NCI-H69 (cell line): ENCODE measurements at regions not wholly inside any gene's neighbourhood (a gene's known extent, or its start where the extent isn't known, plus 50 kb on each side); places are given as distances from the start of the nearest gene placed in this dataset.

Source experiments
- DNase-seq: peaks from one replicate; lab custom pipeline; 2025; lab: John Stamatoyannopoulos, UW

DNA sequence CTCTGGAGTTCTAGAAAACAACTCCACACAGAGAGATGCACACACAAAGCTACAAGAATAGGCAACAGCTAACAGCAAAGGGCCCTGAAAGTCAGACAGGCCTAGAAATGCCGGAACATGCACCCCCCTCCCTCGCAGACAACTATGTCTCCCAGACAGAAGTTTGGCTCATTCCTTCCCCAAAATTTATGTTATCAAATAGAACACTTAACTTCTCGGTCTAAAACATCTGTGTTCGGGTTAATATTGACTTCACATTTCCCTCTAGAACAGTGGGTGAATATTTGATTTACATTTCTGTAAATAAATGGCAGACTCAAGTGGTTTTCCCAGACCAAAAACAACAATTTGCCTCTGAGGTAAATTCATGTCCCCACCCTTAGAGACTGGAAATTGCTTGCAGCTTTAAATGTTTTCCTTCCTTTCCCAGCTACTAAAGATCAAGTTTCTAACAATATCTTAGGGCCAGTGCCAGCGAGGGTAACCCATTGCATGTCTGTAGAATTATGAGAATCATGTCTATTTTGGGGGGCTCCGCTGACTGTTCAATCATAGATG, 92.5 kb upstream of the INHBA start:
- DNase-seq = no peak

DNA sequence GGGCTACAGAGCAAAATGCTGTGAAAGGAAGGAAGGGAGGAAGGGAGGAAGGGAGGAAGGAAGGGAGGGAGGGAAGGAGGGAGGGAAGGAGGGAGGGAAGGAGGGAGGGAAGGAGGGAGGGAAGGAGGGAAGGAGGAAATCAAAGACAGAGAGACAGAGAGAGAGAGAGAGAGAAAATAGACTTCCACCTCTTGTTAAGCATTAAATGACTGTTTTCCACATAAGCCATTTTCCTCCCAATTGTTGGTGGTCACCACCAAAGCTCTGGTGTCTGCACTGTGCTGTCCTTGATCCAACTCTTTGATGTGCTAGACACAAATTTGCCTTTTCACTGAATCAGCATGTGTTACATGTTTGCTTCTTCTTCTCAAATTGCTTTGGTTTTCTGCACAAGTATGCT, 90.7 kb upstream of the INHBA start:
- DNase-seq = no peak

DNA sequence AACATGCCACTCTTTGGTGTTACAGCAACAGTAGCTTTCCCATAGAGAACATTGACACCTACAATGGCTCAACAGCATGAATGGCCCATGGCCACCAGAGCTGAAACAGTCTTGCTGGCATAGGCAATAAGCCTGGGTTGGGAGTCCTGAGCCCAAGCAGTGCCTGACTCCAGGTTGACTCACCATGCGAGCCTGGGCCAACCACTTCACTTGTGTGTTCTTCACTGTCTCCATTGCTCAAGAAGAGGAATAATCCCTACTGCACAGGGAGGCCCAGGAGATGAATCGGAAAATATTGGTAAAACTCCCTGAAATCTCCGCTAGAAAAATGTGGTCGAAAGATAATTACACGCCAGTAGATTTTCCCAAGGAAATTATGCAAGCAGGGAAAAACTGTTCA, 89.2 kb upstream of the INHBA start:
- DNase-seq = no peak

DNA sequence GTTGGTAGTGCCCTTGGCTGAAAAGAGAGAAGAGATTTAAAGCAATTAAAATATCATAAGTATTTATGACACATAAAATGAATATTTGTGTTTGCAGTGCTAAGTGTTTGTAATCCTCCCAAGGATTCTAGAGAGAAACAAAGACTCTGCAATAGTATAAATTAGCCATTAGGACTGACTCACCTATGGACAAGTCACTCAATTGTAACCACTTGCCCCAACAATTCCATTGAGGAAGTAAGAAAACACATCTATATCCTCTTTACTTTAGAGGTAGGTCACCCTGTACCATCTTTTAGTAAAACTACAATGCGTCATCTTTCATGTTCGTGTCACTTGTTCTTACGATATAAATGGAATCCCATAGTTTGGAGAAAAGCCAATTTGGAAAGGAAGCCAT, 85.7 kb upstream of the INHBA start:
- no peak for DNase-seq

DNA sequence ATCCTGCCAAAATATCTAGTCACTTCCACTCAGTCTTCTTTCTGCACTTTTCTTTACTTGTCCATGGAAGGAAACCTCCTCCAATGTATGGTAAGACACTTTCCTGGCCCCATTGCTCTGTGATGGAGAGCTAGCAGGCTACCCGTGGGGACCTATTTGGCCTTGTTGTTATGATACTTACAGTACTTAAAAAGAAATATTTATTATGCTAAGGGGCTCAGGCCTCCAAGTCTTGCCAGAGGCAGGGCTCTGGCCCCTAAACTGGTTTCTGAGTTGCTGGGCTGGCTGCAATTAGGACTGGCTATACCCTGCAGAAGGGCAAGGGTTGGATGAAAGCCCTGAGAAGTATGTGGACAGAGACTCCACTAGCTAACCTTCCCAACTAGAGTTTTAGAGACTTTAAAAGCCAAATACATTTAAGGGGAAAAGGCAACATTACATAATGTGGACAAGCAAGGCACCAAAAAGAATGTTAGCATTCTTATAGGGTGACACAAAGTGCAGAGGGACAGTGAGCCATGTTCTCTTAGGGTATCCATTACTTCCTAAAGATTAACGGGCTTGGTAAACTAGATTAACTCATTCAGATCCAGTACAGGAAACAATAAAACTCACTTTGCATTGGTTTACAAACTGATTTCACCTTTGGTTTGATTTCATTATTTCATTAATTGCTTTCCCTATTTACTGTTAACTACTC, 84.9 kb upstream of the INHBA start:
- no peak for DNase-seq

DNA sequence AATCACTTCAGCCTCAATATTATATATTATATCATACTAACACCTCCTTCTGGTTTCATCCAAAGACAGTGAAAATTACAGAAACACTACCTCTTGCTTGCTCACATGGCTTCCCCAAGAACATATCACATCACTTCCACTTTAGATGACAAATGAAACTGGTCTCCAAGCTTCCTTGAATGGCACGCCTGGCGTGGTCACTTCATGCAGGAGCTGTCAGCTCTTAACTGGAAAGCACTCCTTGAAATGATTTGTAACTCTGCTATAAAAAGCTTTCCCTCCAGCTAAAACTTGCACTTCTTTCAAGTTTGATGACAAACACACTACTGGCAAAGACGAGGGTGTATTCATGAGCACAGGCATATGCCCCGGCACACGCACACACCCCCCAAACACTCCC, 84.1 kb upstream of the INHBA start:
- no peak for DNase-seq

DNA sequence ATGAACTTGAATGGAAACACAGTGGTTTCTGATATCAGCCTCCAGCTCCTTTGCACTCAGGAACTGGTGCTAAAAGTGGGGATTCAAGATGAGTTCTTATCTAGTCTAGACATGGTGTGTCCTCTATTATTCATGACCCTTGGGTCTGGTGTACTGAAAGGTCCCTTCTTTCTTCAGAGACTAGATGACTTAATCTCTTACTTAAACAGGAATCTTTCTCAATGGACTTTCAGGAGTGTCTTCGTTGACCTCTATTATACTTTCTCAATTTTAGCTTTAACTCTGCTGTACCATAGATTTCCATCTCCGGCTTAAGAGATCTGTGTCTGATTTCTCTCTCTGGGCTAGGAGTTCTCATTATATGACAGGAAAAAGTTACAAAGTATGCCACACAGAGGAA, 83.5 kb upstream of the INHBA start:
- no peak for DNase-seq

DNA sequence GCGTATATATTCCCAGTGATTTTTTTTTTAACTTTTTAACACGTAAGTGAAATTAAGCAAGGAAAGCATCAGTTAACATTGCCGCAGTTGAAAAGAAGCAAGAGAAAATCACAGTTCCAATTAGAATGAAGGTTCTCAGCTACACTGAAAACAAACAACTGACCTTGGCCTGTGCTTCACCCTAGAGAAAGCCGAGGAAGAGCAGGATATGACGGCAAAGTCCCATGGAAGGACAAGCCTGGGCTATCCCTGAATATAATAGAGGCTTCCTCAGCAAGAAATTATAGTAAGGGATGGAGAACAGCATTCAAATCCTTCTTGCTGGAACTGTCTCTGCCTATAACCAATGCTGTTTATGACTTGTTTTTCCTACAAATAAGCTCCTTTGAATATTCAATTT, 83.0 kb upstream of the INHBA start:
- no peak for DNase-seq

DNA sequence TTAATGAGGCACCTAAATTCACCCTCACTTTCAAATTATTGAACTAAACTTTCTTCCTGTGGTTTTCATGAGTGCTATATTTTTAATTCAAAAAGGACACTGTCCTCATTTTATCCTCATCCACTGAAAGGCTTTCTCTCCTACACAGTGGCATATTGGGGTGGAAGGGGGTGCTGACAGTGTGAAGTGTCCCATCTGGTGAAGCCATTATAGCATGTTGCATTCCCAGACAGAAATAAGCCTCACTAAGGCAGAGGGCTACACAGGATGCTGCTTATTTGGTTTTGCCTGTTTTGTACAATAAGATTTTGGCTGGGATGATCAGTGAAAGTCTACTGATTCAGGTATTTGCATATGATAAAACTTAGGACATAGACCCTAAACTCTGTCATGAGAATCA, 82.4 kb upstream of the INHBA start:
- DNase-seq = no peak

DNA sequence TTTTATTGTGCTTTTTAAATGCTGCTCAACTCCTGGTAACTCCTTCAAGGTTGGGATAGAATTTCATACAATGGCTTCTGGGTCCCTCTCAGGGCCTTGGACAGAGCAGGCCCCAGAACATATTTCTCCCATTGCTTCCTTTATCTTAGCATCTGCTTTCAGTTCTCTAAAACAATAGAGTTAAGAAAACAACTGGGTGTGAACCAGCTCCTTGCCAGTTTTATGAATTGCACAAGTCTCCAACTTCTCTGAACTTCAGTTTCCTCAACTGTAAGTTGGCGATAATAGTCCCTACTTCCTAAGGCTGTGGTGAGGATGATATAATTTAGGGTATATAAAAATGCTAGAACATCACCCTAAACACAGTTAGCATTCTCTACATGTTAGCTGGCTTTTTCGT, 77.0 kb upstream of the INHBA start:
- DNase-seq = no peak

DNA sequence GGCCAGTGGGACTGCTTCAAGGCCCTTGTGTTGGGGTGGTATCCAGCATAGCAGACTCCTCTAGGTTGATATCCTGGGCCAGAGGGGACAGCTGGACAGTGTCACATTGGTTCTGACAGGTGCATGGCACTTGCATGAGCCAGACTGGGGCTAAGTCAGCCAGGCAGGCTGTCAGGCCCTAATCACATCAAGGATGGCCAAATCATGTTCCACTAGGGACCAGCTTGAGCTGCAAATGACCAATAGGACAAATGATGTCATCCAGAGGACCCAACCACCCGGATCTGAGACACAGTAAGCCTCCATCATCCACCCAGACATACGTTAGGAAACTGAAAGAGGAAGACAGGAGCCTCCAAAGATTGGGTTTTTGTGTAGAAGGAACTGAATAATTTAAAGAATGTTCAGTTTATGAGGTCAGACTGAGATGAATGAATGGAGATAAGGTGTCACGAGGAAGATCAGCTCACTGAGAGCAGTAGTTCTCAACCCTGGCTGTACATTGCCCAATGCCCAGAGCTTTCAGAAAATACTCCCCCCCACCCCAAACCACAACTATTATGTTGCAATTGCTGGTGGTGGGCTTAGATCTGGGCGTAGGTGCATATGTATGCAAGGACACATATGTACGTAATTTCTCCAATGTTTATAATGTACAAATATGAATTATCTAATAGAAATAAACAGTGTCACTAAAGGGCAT, 75.2 kb upstream of the INHBA start:
- no peak for DNase-seq

DNA sequence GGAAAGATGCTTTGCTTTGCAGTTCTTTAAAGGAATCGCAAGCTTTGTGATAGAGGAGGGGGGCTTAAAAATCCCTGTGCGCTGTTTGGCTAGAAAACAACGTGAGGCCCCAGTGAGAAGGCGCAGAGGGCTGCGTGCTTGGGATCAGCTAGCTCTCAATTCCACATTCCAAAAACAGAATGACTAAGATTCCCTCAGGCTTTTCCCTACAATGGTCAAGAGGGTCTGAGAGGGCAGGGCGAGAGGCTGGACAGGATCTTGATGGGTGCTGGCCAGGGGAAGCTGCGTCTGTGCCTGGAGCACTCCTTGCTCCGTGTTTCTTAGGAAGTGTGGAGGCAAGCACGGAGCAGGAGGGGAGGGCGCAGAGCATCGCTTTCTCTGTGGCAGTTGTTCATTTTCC, 72.1 kb upstream of the INHBA start:
- no peak for DNase-seq

DNA sequence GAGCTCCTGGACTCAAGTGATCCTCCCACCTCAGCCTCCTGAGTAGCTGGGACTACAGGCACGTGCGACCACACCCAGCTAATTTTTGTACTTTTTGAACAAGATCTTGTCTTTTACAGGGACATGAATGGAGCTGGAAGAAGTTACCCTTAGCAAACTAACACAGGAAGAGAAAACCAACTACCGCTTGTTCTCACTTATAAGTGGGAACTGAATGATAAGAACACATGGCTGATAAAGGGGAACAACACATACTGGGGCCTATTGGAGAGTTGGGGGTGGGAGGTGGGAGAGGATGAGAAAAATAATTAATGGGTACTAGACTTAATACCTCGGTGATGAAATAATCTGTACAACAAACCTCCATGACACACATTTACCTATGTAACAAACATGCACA, 70.9 kb upstream of the INHBA start:
- DNase-seq = no peak

DNA sequence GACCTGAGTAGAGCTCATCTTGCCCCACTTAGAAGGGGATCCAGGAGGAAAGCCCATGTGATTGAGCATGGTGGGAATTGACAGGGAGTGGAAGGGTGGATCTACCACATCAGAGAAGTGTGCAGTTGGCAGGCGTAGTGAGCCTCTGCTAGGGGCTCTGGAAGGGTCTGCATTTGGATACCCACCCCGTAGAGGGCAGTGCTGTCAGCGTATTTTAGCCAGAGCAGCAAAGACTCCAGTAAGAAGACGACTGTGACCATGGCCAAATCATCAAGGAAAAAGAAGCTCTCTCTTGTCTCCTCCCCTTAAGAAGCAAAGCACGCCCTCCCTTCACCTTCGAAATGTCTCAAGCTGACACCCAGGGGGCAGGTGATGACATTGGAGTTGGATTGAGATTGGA, 68.8 kb upstream of the INHBA start:
- no peak for DNase-seq

DNA sequence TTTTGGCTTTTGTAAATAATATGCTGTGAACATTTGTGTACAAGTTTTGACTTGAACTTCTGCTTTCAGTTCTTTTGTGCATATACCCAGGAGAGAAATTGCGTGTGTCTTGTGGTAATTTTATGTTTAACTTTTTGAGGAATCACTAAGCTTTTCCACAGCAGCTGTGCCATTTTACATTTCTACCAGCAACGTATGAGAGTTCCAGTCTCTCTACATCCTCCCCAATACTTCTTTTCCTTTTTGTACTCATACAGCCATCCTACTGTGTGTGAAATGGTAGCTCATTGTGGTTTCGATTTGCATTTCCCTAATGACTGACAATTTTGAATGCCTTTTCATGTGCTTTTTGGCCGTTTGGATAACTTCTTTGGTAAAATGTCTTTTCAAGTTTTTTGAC, 66.3 kb upstream of the INHBA start:
- DNase-seq = no peak

DNA sequence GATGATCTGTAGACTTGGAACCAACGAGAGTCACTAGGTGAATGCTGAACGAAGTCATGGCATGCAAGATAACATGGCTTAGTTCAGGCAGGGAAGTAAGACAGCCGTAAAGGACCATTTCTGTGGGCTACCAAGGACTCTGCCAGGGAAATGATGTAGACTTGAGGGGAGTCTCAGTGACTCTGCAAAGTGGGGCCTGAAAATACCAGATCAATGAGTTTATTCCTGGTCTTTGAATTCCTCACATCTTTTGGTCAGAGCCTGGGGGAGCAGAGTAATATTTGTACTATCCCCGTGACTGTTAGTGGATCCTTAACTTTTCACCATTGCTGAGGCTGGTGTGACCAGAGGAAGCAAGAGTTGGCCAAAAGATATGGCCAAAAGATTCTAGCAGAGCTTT, 60.7 kb upstream of the INHBA start:
- no peak for DNase-seq

DNA sequence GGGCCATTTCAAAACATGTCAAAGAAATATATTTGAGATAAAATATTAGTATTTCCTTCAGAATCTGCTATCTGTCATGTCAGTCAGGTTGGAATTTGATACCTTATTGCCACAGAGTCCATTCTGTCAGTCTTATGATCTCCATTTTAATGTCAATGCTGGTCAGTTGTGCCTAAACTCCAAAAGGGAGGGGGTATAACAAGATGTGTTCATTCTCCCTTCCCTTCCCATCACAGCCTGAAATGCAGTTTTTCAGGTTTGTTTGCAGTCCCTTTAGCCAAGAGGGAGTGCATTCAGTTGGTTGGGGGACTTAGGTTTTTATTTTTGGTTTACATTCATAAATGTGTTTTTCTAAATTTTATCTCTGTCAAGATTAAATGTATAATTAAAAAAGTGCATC, 59.8 kb upstream of the INHBA start:
- no peak for DNase-seq

DNA sequence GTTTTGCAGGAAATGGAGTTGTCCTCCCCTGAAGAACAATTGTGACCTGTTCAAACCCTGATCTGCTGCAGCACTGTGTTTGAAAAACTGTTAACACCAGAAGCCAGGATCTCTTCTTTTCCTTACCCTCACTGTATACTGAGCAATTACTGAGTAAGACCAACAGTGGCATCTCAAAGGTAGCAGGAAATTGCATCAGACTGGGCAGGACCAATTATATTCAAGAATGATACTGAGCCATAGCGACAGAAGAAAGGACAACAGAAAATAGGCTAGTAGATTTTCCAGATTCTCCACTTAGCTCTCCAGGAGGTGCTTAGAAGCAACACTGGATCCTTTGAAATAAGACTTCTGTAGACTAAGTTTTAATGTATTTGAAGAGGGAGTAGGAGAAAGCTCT, 57.4 kb upstream of the INHBA start:
- no peak for DNase-seq

DNA sequence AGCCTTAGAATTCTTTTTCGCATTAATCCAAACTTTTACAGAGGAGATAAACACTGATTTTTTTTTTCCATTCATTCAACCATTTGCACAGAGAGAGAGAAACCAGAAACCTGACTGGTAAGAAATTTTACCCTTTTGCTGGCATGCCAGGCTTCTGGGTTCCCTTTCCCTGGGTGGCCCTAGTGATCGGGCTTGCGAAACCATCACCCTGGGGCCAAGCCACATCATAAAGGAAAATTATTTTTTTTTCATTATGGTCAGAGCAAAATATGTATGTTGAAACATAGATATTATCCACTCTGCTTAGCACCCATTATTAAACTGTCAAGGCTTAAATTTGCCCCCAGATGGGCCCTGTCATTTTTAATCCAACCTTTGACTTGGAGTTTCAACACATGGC, 55.4 kb upstream of the INHBA start:
- no peak for DNase-seq

DNA sequence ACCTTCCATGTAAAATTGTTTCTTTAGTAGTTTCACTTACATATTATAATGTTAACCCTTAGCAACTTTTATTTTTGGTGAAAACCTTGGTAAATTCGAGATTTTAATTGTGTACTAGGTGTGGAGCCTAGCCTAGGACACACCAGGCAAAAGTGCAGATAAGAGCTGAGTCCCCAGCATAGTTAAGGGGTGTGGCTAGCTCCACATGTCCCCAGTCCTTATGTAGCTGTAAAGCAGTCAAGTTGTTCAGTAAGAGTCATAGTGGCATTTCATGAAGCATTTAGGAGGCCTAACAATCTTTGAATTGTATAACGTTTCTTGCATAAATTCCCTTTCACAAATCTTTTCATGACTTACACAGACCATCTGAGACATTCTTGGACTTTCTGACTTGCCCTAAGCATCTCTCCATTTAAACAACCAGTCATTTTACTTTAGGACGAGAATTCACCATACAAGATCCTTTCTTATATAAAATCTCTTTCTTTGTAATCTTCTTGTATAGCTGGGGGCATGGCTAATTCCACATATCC, 53.8 kb upstream of the INHBA start:
- DNase-seq = no peak

DNA sequence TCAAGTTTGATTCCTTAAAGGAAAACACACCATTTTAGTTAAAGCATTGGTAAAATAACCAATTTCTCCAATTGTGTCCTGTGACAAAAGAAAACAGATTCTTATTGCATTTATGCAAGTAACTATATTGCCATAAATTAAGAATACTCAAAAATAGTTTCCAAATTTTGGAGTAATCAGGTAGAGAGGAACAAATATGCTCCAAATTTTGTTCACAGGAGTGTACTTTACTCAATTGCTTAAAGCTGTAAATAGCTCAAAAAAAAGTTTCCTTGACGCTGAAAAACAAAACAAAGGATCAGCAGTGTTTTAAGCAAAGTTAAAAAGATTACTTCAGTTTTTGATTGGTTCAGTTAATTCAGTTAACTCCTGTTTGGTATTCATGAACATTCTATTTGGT, 52.2 kb upstream of the INHBA start:
- no peak for DNase-seq

DNA sequence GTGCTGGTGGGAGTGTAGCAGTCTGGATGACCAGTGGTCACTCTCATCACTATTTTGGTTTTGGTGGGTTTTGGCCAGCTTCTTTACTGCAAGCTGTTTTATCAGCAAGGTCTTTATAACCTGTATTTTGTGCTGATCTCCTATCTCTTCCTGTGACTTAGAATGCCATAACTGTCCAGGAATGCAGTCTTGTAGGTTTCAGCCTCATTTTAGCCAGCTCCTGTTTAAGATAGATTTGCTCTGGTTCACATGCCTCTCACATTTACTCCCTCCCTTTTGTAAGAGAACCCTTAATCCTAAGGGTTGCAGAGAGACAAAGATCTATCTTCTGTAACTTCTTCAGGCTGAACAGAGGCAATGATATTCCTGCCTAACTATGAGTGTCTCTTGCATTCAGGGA, 51.2 kb upstream of the INHBA start:
- DNase-seq = no peak
